RWPE1 (cell line): ENCODE measurements at regions not wholly inside any gene's neighbourhood (a gene's known extent, or its start where the extent isn't known, plus 50 kb on each side); places are given as distances from the start of the nearest gene placed in this dataset.

Source experiments
- CTCF ChIA-PET: fragments of 350-600 bp; sonication (Branson Sonifier 250); formaldehyde crosslinking; extraction: SDS; loops from one replicate; lab custom pipeline; 2021; lab: Yijun Ruan, JAX
- POLR2A ChIA-PET: fragments of 400-600 bp; formaldehyde crosslinking; extraction: SDS; loops from one replicate; lab custom pipeline; 2020; ENCODE audit warnings: antibody characterized with exemption; ENCODE audit not compliant: low non-redundant PET; lab: Yijun Ruan, JAX
- DNase-seq: peaks from one replicate; pipeline ENCODE4 v3.0.0; 2012; ENCODE audit warnings: low spot score
- H3K27ac ChIP-seq: fragments of 450-650 bp; 2 replicates; pipeline ENCODE4 v1.5.1; 2017
- TF ChIP-seq, protein P1 (sequence below): fragments of 450-650 bp; conservative IDR thresholded peaks from 2 replicates; pipeline ENCODE4 v1.5.1; 2017; ENCODE audit warnings: low read depth, mild to moderate bottlenecking

DNA sequence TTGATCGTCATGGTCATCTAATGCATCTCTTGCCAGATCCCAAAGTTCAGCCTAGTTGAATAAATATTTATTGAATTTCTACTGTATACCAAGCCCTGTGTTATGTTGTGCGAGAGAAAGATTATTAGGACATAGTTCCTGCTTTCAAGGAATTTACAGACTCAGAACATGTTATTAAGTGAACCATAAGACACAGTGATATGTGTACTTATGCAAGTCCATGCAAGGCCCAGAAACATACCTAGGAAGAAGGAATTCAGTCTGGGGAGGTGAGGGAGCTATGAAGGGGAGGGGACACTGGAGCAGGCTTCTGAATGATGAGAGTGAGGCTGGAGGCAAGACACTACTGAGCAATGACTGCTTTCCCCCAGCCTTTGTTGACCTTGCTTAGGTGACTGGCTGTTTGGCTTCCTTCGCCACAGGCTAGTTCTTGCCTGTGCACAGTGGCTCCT is 81.4 kb downstream of the ACAA2 start:
- peak; percentile 36 for DNase-seq
- ChIA-PET CTCF (no interaction called here), POLR2A (no interaction called here)
- TF ChIP-seq, protein P1, sequence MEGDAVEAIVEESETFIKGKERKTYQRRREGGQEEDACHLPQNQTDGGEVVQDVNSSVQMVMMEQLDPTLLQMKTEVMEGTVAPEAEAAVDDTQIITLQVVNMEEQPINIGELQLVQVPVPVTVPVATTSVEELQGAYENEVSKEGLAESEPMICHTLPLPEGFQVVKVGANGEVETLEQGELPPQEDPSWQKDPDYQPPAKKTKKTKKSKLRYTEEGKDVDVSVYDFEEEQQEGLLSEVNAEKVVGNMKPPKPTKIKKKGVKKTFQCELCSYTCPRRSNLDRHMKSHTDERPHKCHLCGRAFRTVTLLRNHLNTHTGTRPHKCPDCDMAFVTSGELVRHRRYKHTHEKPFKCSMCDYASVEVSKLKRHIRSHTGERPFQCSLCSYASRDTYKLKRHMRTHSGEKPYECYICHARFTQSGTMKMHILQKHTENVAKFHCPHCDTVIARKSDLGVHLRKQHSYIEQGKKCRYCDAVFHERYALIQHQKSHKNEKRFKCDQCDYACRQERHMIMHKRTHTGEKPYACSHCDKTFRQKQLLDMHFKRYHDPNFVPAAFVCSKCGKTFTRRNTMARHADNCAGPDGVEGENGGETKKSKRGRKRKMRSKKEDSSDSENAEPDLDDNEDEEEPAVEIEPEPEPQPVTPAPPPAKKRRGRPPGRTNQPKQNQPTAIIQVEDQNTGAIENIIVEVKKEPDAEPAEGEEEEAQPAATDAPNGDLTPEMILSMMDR, result no peak
- H3K27ac ChIP-seq, result peak overlapping the region; percentile 6; the same call in 1 of the 2 replicates

- DNase-seq, result no peak
- TF ChIP-seq, protein P1, result no peak
- ChIA-PET CTCF (no interaction called here), POLR2A (no interaction called here)
- no peak overlapping the region for H3K27ac ChIP-seq
Measured at GRCh38 chr18:49731421-49731841, 81.9 kb downstream of the ACAA2 start.

DNA sequence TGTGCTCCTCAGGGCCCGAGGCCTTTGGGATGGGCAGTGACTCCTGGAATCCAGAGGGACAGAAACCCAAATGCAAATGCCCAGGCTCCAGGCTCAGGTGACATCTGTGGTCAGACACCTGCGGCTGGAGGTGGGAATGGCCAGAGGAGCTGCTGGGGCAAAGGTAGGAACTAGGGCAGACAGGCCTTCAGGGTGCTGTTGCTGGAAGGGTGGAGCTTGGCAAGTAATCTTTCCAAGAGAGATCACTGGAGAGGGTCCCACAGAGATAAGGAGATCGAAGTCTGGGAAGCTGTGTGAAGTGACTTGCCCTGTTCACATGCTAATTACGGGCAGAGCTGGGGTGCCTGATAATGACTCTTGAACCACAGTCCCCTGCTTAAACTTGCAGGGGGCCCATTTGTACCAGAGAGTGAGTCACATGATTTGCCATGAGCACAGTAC is 82.4 kb downstream of the ACAA2 start:
- no peak for DNase-seq
- H3K27ac ChIP-seq, result no peak overlapping the region
- ChIA-PET CTCF (interaction anchor here (0.6 kb wide), 1 partner anchor 46 kb away, joined by 3 read pairs; no protein-coding TSS in a partner anchor), POLR2A (no interaction called here)
- TF ChIP-seq, protein P1, result no peak

DNA sequence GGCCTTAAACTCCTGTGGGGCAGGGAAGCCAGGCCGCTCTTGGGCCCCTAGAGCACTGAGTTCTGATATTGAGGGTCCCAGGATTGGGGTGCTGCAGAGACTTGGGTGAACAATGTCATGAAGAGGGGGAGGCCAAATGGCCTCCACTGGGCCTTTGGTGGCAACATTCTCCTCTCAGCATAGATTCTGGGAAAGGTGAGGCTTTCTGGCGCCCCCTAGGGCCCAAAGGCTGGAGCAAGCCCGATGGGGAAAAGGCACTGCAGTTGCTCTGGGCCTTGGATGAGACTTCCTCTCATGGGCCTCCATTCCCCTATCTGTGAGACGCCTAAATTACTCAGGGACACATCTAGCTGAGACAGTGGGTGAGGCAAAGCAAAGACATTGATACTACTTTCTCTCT is 84.8 kb downstream of the ACAA2 start:
- ChIA-PET CTCF (no interaction called here), POLR2A (no interaction called here)
- DNase-seq, result no peak
- H3K27ac ChIP-seq, result no peak overlapping the region
- TF ChIP-seq, protein P1, result 0 out of 2 replicates have a peak, but pooled peaks have one; percentile 16

GRCh38 chr18:49727816-49728215 is 85.5 kb downstream of the ACAA2 start:
- POLR2A ChIA-PET, result no interaction called here
- TF ChIP-seq, protein P1, result no peak
- DNase-seq, result no peak
- CTCF ChIA-PET, result no interaction called here
- H3K27ac ChIP-seq, result no peak overlapping the region

DNA sequence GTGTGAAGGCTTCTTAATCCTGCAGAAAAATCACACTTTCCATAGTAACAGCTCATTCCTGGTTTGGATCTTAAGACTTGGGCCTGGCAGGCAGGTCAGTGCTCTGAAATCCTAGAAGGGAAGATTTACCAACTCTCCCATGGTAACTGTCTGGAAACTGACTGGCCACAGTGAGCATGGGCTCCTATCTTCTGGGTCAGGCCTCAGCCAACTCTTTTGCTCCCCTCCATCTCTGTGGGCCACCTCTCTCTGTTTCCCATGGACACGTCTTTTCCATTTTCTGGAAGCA is 86.7 kb downstream of the ACAA2 start:
- POLR2A ChIA-PET, result no interaction called here
- DNase-seq, result no peak
- CTCF ChIA-PET, result no interaction called here
- H3K27ac ChIP-seq, result no peak overlapping the region
- TF ChIP-seq, protein P1, result no peak
